Stimulated activated naive CD8-positive, alpha-beta T cell treated with anti-CD3 and anti-CD28 coated beads, Interleukin-15, amount 100 ng/mL, for 72 hours (primary cell): ENCODE measurements at regions not wholly inside any gene's neighbourhood (a gene's known extent, or its start where the extent isn't known, plus 50 kb on each side); places are given as distances from the start of the nearest gene placed in this dataset.
"Not testable (repeated sequence)": the region's sequence is repeated elsewhere in the genome, so short reads cannot be mapped to it uniquely, and the experiment has no call there.

ENCODE experiments used
- ATAC-seq: fragments of 150-1000 bp; cut with Tn5 transposase; 2 replicates; pipeline ENCODE4 v1.10.0; 2021; ENCODE audit warnings: mild to moderate bottlenecking, moderate library complexity
- DNase-seq, 2 donors: peaks; one replicate each; pipeline ENCODE4 v3.0.0; 2021 to 2022
- H3K27ac Mint-ChIP-seq, 2 donors: one replicate each; pipeline ENCODE4 v1.8.0; 2022; ENCODE audit warnings: mild to moderate bottlenecking in 2 of 2, mixed read lengths in 2 of 2, moderate library complexity in 2 of 2
- H3K27me3 Mint-ChIP-seq: one replicate; pipeline ENCODE4 v1.8.0; 2022; ENCODE audit warnings: mixed read lengths
- H3K4me1 Mint-ChIP-seq: one replicate; pipeline ENCODE4 v1.8.0; 2022; ENCODE audit warnings: mild to moderate bottlenecking, mixed read lengths
- H3K4me3 Mint-ChIP-seq, 2 donors: one replicate each; pipeline ENCODE4 v1.8.0; 2022; ENCODE audit warnings: mild to moderate bottlenecking in 2 of 2, mixed read lengths in 2 of 2, moderate library complexity in 1 of 2
- H3K9me3 Mint-ChIP-seq, 2 donors: one replicate each; pipeline ENCODE4 v1.8.0; 2022; ENCODE audit warnings: mixed read lengths in 2 of 2

DNA sequence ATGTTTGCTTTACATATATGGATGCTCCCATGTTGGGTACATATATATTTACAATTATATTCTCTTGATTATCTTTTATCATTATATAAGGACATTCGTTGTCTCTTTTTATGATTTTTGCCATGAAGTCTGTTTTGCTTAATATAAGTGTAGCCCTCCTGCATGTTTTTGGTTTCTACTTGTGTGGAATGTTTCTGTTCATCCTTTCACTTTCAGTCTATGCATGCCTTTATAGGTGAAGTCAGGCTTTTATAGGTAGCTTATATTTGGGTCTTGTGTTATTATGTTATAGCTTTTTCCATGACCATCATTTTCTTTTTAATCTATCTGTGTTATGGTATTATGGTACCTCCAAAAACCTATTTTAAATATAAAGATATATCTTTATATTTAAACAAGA lies 612.5 kb upstream of the HS3ST5 start:
- H3K27me3 Mint-ChIP-seq, result no peaks in the 10 kb centered on the region
- no peak overlapping the region for H3K4me3 Mint-ChIP-seq
- ATAC-seq (no peak), DNase-seq (no peak)
- no peaks in the 10 kb centered on the region for H3K4me1 Mint-ChIP-seq
- no peak overlapping the region for H3K27ac Mint-ChIP-seq
- peaks cover 4 to 18% of the 10 kb centered on the region in 2 donors for H3K9me3 Mint-ChIP-seq

DNA sequence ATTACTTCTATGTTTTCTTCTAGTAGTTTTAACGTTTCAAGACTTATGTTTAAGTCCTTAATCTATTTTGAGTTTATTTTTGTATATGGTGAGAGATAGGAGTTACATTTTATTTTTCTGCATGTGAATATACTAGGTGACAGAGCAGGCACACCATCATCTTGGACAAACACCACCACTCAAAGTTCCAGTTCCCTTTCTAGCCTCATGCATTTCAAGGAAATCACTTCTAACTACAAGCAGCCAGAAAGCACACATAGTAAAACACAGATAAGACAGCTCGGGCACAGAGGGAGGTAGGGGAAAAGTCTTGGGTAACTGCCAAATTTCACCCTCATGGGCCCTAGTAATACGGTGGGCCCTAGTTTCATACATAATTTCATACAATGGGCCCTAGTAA lies 609.4 kb upstream of the HS3ST5 start:
- Mint-ChIP-seq H3K9me3 (peaks cover 4 to 11% of the 10 kb centered on the region in 2 donors), H3K27ac (no peak overlapping the region), H3K27me3 (no peaks in the 10 kb centered on the region), H3K4me1 (no peaks in the 10 kb centered on the region), H3K4me3 (no peak overlapping the region)
- DNase-seq (no peak), ATAC-seq (no peak)

DNA sequence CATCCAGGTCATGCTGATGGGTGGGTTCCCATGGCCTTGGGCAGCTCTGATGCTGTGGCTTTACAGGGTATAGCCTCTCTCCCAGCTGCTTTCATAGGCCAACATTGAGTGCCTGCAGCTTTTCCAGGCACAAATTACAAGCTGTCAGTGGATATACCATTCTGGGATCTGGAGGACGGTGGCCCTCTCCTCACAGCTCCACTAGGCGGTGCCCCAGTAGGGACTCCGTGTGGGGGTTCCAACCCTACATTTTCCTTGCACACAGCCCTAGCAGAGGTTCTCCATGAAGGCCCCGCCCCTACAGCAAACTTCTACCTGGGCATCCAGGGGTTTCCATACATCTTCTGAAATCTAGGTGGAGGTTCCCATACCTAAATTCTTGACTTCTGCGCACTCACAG lies 602.6 kb upstream of the HS3ST5 start:
- H3K27ac Mint-ChIP-seq, result no peak overlapping the region
- ATAC-seq, result no peak
- no peak overlapping the region for H3K4me3 Mint-ChIP-seq
- DNase-seq, result no peak
- no peaks in the 10 kb centered on the region for H3K27me3 Mint-ChIP-seq
- no peaks in the 10 kb centered on the region for H3K4me1 Mint-ChIP-seq
- peaks cover 7 to 19% of the 10 kb centered on the region in 2 donors for H3K9me3 Mint-ChIP-seq

DNA sequence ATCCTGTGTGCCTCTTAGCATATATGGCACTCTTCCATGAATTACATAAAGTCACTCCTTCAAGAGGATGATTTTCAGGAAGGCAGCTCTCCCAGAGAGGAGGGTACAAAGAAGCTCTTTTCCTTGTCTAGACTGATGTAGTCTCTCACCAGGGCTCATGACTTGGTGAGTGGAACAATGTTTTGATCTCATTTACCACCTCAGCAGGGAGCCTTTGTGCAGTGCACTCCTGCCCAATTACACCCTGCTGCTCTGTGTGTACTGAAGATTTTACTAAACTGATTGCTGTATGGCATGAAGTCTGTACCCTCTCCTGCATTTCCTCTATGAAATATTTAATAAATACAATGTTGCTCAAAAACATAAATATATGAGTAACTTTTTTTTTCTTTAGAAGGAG lies 598.3 kb upstream of the HS3ST5 start:
- ATAC-seq, result no peak
- Mint-ChIP-seq H3K4me1 (no peaks in the 10 kb centered on the region), H3K27ac (peak overlapping the region in 1 of 2 donors; percentile 19), H3K9me3 (peaks cover under 1 to 14% of the 10 kb centered on the region in 2 donors), H3K4me3 (no peak overlapping the region), H3K27me3 (no peaks in the 10 kb centered on the region)
- DNase-seq, result no peak

DNA sequence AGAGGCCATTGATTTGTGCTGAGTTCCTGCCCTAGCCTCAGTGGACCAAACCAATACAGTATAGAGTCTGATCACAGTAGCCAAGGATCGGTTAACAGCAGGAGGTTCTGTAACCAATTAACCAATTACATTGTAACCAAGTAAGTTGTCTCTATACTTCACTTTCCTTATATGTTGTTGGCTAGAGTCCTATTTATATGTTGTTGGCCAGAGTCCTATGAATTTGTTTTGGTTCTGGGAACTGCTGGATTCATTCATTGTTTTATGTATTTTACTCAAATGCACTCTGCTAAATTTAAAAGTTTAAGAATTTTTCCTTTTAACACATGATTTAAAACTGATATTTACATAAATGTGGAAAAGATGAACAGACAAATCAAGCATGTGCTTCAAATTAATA lies 597.4 kb upstream of the HS3ST5 start:
- Mint-ChIP-seq H3K27ac (no peak overlapping the region), H3K27me3 (no peaks in the 10 kb centered on the region), H3K9me3 (peaks cover 0 to 14% of the 10 kb centered on the region in 2 donors), H3K4me1 (no peaks in the 10 kb centered on the region), H3K4me3 (no peak overlapping the region)
- DNase-seq (no peak), ATAC-seq (no peak)

DNA sequence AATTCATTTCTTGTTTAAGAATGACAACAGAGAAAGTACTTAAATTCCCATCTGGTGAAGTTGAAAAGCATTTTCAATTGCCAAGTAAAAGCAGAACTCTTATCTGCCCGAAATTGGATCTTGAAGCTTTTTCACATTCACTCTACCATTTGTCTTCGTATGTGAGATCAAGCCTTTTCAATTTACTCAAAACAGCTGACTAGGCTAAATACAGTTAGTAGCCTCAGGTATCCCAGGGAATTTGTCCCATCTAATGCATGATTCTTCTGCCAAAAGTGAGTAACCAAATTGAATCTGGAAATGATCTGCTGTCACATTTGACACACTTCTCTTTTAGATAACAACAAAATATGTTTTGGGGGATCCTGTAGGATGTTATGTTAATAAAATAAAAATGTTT lies 596.8 kb upstream of the HS3ST5 start:
- Mint-ChIP-seq H3K27ac (no peak overlapping the region), H3K27me3 (no peaks in the 10 kb centered on the region), H3K9me3 (peaks cover 0 to 14% of the 10 kb centered on the region in 2 donors), H3K4me1 (no peaks in the 10 kb centered on the region), H3K4me3 (no peak overlapping the region)
- DNase-seq, result no peak
- no peak for ATAC-seq

DNA sequence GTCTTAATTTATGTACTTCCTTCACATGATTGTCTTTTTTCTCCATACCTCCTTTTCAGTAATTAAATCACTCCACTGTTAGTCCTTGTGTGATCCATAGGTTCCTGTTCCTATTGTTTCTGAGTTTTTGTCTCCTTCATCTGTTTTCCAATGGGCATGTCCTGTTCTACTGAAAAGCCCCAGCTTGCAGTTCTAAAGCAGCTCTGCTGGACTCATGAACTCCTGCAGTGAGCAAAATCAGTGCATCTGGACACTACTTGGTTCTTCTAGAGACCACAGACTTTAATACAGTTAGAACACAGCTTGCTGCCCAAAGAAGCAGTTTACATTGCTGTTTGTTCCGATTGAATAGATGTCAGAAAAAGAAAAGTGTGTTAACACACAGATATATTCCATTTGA lies 593.3 kb upstream of the HS3ST5 start:
- ATAC-seq, result no peak
- H3K27me3 Mint-ChIP-seq, result no peaks in the 10 kb centered on the region
- H3K4me3 Mint-ChIP-seq, result no peak overlapping the region
- H3K27ac Mint-ChIP-seq, result no peak overlapping the region
- no peaks in the 10 kb centered on the region for H3K4me1 Mint-ChIP-seq
- no peak for DNase-seq
- peaks cover 14 to 22% of the 10 kb centered on the region in 2 donors for H3K9me3 Mint-ChIP-seq

DNA sequence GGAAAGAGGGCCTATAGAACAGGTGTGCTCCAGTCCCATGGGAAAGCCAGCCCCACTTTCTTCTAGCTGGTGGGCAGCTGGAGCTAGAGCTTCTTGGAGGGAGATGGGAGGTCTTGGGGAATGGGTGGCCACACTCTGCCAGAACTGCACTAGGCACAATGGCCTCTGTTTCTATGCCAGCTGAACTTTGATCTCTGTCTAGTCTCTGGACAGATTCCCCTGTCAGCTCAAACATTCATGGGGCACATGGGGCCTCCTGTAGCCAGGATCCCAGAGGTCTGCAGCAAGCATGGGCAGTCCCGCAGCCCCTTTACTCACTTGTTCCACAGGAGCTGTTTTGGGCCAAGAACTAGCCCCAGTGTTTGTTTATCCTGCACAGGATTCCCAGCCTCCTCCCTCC lies 591.3 kb upstream of the HS3ST5 start:
- H3K27ac Mint-ChIP-seq, result no peak overlapping the region
- H3K4me3 Mint-ChIP-seq, result no peak overlapping the region
- H3K27me3 Mint-ChIP-seq, result no peaks in the 10 kb centered on the region
- no peaks in the 10 kb centered on the region for H3K4me1 Mint-ChIP-seq
- peaks cover 16 to 34% of the 10 kb centered on the region in 2 donors for H3K9me3 Mint-ChIP-seq
- ATAC-seq (no peak), DNase-seq (no peak)

DNA sequence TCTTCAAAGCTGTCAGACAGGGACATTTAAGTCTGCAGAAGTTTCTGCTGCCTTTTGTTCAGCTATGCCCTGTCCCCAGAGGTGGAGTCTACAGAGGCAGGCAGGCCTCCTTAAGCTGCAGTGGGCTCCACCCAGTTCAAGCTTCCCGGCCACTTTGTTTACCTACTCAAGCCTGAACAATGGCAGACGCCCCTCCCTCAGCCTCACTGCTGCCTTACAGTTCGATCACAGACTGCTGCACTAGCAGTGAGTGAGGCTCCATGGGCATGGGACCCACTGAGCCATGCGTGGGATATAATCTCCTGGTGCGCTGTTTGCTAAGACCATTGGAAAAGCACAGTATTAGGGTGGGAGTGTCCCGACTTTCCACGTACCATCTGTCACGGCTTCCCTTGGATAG lies 585.9 kb upstream of the HS3ST5 start:
- H3K27me3 Mint-ChIP-seq, ATAC-seq, H3K4me1 Mint-ChIP-seq, H3K27ac Mint-ChIP-seq, DNase-seq, H3K4me3 Mint-ChIP-seq: not testable (repeated sequence)
- H3K9me3 Mint-ChIP-seq, result peaks cover 34 to 57% of the 10 kb centered on the region in 2 donors

DNA sequence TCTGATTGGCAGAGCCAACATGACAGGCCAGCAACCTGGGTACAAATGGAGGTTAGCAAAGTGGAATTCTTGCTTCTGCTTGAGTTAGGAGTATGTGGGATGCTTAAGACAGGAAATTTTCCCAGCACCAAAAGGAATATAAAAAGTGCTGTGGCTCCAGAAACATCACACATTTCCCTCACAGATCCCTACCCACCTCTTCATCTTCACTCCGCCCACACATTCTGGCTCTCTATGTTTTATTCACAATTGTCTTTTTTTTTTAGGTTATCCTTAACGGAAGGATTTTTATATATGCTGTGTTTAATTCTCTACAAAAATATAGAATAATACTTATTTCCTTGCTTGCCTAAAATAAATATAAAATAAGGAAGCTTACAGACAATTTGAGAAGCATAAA lies 563.3 kb upstream of the HS3ST5 start:
- H3K4me3 Mint-ChIP-seq, result no peak overlapping the region
- no peaks in the 10 kb centered on the region for H3K27me3 Mint-ChIP-seq
- H3K9me3 Mint-ChIP-seq, result peaks cover 14 to 20% of the 10 kb centered on the region in 2 donors
- no peak overlapping the region for H3K27ac Mint-ChIP-seq
- ATAC-seq (no peak), DNase-seq (no peak)
- H3K4me1 Mint-ChIP-seq, result no peaks in the 10 kb centered on the region

DNA sequence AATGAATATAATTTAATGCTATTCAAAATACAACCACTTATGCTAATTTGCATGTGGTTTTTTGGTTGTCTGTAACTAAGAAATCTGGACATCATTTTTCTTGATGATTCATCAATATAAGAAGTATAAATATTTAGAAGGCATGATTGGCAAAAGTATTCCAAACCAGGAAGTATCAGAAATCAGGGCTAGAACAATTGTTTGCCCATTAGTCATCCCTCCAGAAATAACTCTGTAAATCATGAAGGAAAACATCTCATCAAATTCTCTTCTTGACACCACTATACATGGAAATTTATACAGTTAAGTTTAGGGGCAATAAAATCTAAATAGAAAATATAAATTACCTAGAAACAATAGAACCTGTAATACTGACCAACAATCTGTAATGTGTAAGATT lies 554.7 kb upstream of the HS3ST5 start:
- Mint-ChIP-seq H3K27ac (no peak overlapping the region), H3K4me1 (no peaks in the 10 kb centered on the region), H3K27me3 (no peaks in the 10 kb centered on the region), H3K4me3 (no peak overlapping the region), H3K9me3 (peaks cover 13 to 20% of the 10 kb centered on the region in 2 donors)
- DNase-seq (no peak), ATAC-seq (no peak)

DNA sequence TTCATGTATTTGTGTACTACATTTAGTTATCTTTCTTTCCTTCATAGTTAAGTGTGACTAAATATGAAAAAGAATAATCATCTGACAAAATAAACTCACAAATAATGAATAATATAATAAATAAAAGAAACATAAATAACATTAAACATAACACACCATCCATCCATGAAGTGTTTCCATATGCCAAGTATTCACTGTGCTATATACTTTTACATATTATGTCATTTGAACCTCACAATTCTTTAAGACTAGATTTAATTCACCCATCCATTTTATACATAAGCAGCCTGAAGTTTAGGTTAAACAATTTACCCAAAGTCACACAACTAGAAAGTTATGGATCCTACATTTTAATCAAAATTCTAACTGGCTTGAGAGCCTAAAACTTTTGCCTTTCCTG lies 549.4 kb upstream of the HS3ST5 start:
- no peak overlapping the region for H3K4me3 Mint-ChIP-seq
- peak overlapping the region in 1 of 2 donors; percentile 46 for H3K27ac Mint-ChIP-seq
- no peaks in the 10 kb centered on the region for H3K9me3 Mint-ChIP-seq
- H3K27me3 Mint-ChIP-seq, result no peaks in the 10 kb centered on the region
- no peaks in the 10 kb centered on the region for H3K4me1 Mint-ChIP-seq
- ATAC-seq, result no peak
- no peak for DNase-seq

DNA sequence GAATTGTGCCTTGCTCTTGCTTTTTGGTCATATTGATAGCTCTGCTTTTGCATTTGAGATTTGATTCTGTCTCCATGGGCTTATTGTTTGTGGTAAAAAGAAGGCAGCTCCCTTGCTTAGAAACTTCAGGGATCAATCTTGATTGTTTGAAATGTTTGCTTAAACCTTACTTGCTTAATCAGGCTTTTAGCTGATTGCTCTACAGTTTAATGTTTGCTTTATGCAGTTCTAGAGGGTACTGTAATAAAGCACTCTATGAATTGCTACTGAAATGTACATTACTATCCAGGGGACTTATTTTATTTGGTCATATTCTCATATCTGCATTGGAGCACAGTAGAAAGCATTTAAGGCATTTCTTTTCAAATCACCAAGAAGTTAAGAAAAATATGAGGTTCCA lies 545.4 kb upstream of the HS3ST5 start:
- Mint-ChIP-seq H3K27me3 (no peaks in the 10 kb centered on the region), H3K4me1 (no peaks in the 10 kb centered on the region)
- ATAC-seq, result no peak

DNA sequence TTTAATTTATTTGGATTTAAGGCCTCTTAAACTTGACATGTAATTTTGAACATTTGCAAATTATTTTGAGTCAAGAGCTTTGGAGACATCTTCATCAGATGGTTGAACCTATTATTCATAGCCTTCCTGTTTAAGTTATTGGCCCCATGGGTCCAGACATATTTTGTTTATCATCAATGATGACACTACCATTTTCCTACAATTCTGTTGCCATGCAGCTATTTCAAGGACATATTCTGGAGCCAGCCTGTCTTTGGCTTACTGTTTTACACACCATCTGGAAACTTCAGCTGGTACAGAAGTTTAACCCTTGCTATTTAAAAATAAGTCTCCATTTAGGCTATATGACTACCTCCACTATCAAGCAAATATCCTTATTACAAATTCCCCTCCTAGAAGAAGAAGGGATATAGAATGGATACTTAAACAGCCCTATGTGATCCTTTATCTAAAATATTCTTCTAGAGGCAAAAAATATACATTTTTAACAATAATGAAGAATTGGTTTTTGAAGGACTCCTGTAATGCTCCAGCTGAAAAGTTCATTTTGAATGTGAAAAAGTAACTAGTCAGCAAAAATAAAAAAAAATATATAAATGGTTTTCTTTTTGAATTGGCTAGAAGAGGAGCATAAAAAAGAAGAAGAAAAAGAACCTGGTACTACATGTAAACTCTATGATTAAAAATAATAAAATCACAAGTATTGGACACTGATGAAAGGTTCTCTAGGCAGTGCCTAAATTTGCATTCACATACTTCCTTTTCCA lies 544.0 kb upstream of the HS3ST5 start:
- no peaks in the 10 kb centered on the region for H3K4me1 Mint-ChIP-seq
- DNase-seq (no peak), ATAC-seq (no peak)
- H3K9me3 Mint-ChIP-seq, result no peaks in the 10 kb centered on the region
- H3K4me3 Mint-ChIP-seq, result no peak overlapping the region
- peak overlapping the region in 1 of 2 donors; percentile 71 for H3K27ac Mint-ChIP-seq
- H3K27me3 Mint-ChIP-seq, result no peaks in the 10 kb centered on the region

More for the DNA sequence above, 545.4 kb upstream of the HS3ST5 start:
- no peak overlapping the region for H3K4me3 Mint-ChIP-seq
- no peak for DNase-seq
- H3K9me3 Mint-ChIP-seq, result no peaks in the 10 kb centered on the region
- no peak overlapping the region for H3K27ac Mint-ChIP-seq

DNA sequence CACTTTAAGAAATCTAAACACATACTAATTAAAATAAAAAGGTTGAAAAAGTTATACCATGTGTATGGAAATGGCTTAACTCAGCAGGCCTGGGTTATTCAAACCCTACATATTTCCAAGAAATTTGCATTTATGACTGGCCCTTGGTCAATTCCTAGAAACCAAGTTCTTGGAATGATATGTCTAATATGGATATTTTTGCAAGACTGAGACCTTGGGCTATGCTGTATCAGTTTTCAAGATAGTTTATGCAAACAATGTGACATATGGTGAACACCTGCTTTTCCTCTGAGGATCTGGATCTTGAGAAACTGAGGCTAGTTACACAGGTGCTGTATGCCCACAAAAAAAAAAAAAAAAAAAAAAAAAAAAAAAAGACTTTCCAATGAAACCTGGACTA lies 536.9 kb upstream of the HS3ST5 start:
- H3K27me3 Mint-ChIP-seq, result no peaks in the 10 kb centered on the region
- ATAC-seq (no peak), DNase-seq (no peak)
- H3K9me3 Mint-ChIP-seq, result peaks cover 0 to 8% of the 10 kb centered on the region in 2 donors
- no peak overlapping the region for H3K4me3 Mint-ChIP-seq
- no peak overlapping the region for H3K27ac Mint-ChIP-seq
- no peaks in the 10 kb centered on the region for H3K4me1 Mint-ChIP-seq

DNA sequence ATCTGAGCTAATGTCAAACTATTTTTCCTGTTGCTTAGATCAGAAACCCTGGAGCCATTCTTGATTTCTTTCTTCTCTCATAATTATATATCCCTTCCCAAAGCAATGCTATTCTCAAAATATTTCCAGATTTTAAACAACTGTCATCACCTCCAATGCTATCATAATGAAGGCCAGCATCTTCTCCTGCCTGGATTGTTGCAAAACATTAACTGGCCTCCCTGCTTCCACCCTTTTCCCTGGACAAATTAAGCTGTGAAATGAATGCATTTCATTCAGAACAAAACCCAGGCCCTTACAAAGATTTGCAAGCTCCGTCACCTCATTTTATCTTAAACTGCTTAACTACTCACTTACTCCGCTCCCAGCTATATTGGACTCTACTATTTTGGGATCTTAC lies 535.3 kb upstream of the HS3ST5 start:
- no peak for ATAC-seq
- Mint-ChIP-seq H3K27me3 (no peaks in the 10 kb centered on the region), H3K27ac (no peak overlapping the region), H3K9me3 (peaks cover 0 to 12% of the 10 kb centered on the region in 2 donors), H3K4me3 (no peak overlapping the region), H3K4me1 (no peaks in the 10 kb centered on the region)
- no peak for DNase-seq

DNA sequence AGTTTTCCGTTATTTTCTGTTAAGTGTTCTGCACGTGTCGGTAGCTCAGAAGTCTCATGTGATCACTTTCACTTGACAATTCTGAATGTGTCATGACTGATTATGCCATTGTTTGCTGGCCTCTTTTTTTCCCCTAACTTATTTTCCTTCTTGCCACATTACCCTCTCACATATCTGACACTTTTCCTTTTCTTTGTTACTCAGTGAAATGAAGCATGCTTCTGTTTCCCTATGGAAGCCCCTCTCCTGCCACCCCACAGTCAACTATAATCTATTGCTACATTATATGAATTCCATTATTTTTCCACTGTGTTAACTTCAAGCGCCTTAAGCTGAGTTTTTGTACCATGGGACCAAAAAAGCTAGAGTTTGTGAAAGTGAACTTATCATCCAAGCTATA lies 531.6 kb upstream of the HS3ST5 start:
- H3K4me1 Mint-ChIP-seq, result no peaks in the 10 kb centered on the region
- no peak overlapping the region for H3K4me3 Mint-ChIP-seq
- H3K27ac Mint-ChIP-seq, result no peak overlapping the region
- no peaks in the 10 kb centered on the region for H3K27me3 Mint-ChIP-seq
- peaks cover 0 to 17% of the 10 kb centered on the region in 2 donors for H3K9me3 Mint-ChIP-seq
- ATAC-seq (no peak), DNase-seq (no peak)
